ENCODE measurements at regions not wholly inside any gene's neighbourhood (a gene's known extent, or its start where the extent isn't known, plus 50 kb on each side); places are given as distances from the start of the nearest gene placed in this dataset.

- no peaks in the 10 kb centered on the region for H3K27me3 ChIP-seq (ENCODE audit: low read depth, low read length)
- H3K79me2 ChIP-seq (ENCODE audit: low read length): no peaks in the 10 kb centered on the region
- no peaks in the 10 kb centered on the region for H4K20me1 ChIP-seq (ENCODE audit: insufficient read depth, low read length)
- no peak overlapping the region for H3K27ac ChIP-seq (ENCODE audit: low read length)
- H3K4me1 ChIP-seq (ENCODE audit: low read length): no peaks in the 10 kb centered on the region
- H3K9ac ChIP-seq (ENCODE audit: low read length): no peak overlapping the region
- H2AFZ ChIP-seq (ENCODE audit: low read depth, low read length): no peak overlapping the region
- TF ChIP-seq EZH2phosphoT487 (IDR thresholded peaks at IDR 0.05; ENCODE audit: low read depth): no peak
- TF ChIP-seq, protein P1, sequence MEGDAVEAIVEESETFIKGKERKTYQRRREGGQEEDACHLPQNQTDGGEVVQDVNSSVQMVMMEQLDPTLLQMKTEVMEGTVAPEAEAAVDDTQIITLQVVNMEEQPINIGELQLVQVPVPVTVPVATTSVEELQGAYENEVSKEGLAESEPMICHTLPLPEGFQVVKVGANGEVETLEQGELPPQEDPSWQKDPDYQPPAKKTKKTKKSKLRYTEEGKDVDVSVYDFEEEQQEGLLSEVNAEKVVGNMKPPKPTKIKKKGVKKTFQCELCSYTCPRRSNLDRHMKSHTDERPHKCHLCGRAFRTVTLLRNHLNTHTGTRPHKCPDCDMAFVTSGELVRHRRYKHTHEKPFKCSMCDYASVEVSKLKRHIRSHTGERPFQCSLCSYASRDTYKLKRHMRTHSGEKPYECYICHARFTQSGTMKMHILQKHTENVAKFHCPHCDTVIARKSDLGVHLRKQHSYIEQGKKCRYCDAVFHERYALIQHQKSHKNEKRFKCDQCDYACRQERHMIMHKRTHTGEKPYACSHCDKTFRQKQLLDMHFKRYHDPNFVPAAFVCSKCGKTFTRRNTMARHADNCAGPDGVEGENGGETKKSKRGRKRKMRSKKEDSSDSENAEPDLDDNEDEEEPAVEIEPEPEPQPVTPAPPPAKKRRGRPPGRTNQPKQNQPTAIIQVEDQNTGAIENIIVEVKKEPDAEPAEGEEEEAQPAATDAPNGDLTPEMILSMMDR (IDR thresholded peaks at IDR 0.05; ENCODE audit: low read depth, low read length): no peak
- peaks cover 4% of the 10 kb centered on the region; the same call in 1 of the 2 replicates for H3K9me3 ChIP-seq (ENCODE audit: insufficient read depth, low read length)
- no peaks in the 10 kb centered on the region for H3K36me3 ChIP-seq (replicated peaks; ENCODE audit: low read depth, low read length)
- H3K4me3 ChIP-seq (ENCODE audit: low read length): no peak overlapping the region
- H3K4me2 ChIP-seq (ENCODE audit: low read length): no peak overlapping the region
Measured at GRCh38 chr18:78813936-78814710, 165.5 kb upstream of the SALL3 start.

DNA sequence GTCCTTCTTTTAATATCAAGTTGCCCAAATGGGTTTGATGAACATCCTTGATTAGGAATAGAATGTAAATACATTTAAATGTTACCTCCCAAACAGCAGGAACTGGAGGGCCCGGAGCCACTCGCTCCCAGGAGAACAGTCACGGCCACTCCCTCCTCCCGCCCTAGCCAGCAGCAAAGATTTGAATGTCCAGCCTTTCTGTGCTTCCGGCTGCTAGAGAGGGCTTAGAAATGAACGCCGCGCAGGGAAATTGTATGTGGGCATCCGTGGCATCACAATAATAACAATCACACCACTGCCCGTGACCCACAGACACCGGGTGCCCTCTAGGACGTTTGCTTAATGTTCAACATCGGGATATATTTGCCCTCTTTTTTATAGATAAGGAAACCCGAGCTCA is 164.9 kb upstream of the SALL3 start:
- H4K20me1 ChIP-seq (ENCODE audit: insufficient read depth, low read length): no peaks in the 10 kb centered on the region
- H3K4me2 ChIP-seq (ENCODE audit: low read length): no peak overlapping the region
- no peak overlapping the region for H2AFZ ChIP-seq (ENCODE audit: low read depth, low read length)
- H3K27me3 ChIP-seq (ENCODE audit: low read depth, low read length): no peaks in the 10 kb centered on the region
- H3K9me3 ChIP-seq (ENCODE audit: insufficient read depth, low read length): peaks cover 4% of the 10 kb centered on the region; the same call in 1 of the 2 replicates
- TF ChIP-seq, protein P1 (IDR thresholded peaks at IDR 0.05; ENCODE audit: low read depth, low read length): no peak
- TF ChIP-seq EZH2phosphoT487 (IDR thresholded peaks at IDR 0.05; ENCODE audit: low read depth): no peak
- H3K27ac ChIP-seq (ENCODE audit: low read length): no peak overlapping the region
- H3K4me3 ChIP-seq (ENCODE audit: low read length): no peak overlapping the region
- no peak overlapping the region for H3K9ac ChIP-seq (ENCODE audit: low read length)
- H3K79me2 ChIP-seq (ENCODE audit: low read length): no peaks in the 10 kb centered on the region
- no peaks in the 10 kb centered on the region for H3K4me1 ChIP-seq (ENCODE audit: low read length)
- H3K36me3 ChIP-seq (replicated peaks; ENCODE audit: low read depth, low read length): no peaks in the 10 kb centered on the region

- Histone ChIP-seq H3K27me3 (ENCODE audit: low read depth, low read length) (0 out of 2 replicates have a peak, but pooled peaks cover 3% of the 10 kb centered on the region), H3K36me3 (replicated peaks; ENCODE audit: low read depth, low read length) (no peaks in the 10 kb centered on the region), H3K79me2 (ENCODE audit: low read length) (no peaks in the 10 kb centered on the region), H3K4me2 (ENCODE audit: low read length) (no peak overlapping the region), H3K4me3 (ENCODE audit: low read length) (no peak overlapping the region), H3K27ac (ENCODE audit: low read length) (no peak overlapping the region), H3K9ac (ENCODE audit: low read length) (no peak overlapping the region), H4K20me1 (ENCODE audit: insufficient read depth, low read length) (no peaks in the 10 kb centered on the region), H3K4me1 (ENCODE audit: low read length) (no peaks in the 10 kb centered on the region), H3K9me3 (ENCODE audit: insufficient read depth, low read length) (peaks cover 4% of the 10 kb centered on the region; the same call in 1 of the 2 replicates), H2AFZ (ENCODE audit: low read depth, low read length) (no peak overlapping the region)
- no peak for TF ChIP-seq EZH2phosphoT487 (IDR thresholded peaks at IDR 0.05; ENCODE audit: low read depth)
- TF ChIP-seq, protein P1 (IDR thresholded peaks at IDR 0.05; ENCODE audit: low read depth, low read length): no peak
Measured at GRCh38 chr18:78816114-78816513, 163.5 kb upstream of the SALL3 start.

GRCh38 chr18:78816916-78817315 is 162.7 kb upstream of the SALL3 start:
- Histone ChIP-seq H3K27me3 (ENCODE audit: low read depth, low read length) (0 out of 2 replicates have a peak, but pooled peaks cover 4% of the 10 kb centered on the region), H3K4me1 (ENCODE audit: low read length) (no peaks in the 10 kb centered on the region), H3K4me2 (ENCODE audit: low read length) (no peak overlapping the region), H3K4me3 (ENCODE audit: low read length) (no peak overlapping the region), H2AFZ (ENCODE audit: low read depth, low read length) (no peak overlapping the region), H3K9ac (ENCODE audit: low read length) (no peak overlapping the region), H3K27ac (ENCODE audit: low read length) (no peak overlapping the region), H3K79me2 (ENCODE audit: low read length) (no peaks in the 10 kb centered on the region), H3K9me3 (ENCODE audit: insufficient read depth, low read length) (0 out of 2 replicates have a peak, but pooled peaks cover under 1% of the 10 kb centered on the region), H4K20me1 (ENCODE audit: insufficient read depth, low read length) (no peaks in the 10 kb centered on the region), H3K36me3 (replicated peaks; ENCODE audit: low read depth, low read length) (no peaks in the 10 kb centered on the region)
- no peak for TF ChIP-seq EZH2phosphoT487 (IDR thresholded peaks at IDR 0.05; ENCODE audit: low read depth)
- TF ChIP-seq, protein P1 (IDR thresholded peaks at IDR 0.05; ENCODE audit: low read depth, low read length): no peak
